ENCODE measurements at regions not wholly inside any gene's neighbourhood (a gene's known extent, or its start where the extent isn't known, plus 50 kb on each side); places are given as distances from the start of the nearest gene placed in this dataset.

DNA sequence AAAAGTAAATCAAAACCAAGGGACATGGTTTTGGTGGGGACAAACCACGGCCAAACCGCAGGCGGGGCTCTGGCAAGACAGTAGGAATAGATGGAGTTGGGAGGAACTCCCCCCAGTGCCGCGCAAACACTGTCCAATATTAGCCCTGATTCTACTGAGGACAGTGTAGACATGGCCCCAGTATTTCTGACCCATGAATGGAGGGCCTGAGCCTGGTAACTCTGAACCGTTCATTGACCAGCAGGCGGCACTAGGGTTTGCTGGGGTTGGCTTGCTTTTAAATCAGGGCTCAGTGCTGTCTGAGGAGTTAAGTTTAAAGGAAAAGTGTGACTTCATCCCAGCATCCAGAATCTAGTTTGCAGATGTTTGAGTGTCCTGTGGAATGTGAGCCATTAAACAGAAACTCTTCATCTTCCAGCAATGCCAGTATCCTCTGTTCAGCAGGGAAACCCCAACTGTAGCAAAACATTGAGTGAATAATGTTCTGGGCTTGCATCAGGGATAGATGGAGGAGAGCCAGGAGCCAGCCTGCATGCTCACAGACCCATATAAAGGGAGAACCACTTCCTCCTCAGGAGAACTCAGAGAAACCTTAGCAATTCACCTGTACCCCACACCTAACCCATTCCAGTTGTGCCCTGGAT, 147.4 kb upstream of the PRSS58 start:
- no peaks in the 10 kb centered on the region for H4K20me1 ChIP-seq (ENCODE audit: insufficient read depth)
- DNase-seq, result no peak
- no peaks in the 10 kb centered on the region for H3F3A ChIP-seq (ENCODE audit: insufficient read depth, low read depth)
- CTCF ChIA-PET, result no interaction called here
- no peaks in the 10 kb centered on the region for H3K27me3 ChIP-seq (ENCODE audit: insufficient read depth, low read depth)
- POLR2A ChIA-PET (ENCODE audit: unreplicated experiment), result no interaction called here
- H3K9me3 ChIP-seq (ENCODE audit: insufficient read depth, low read depth), result no peaks in the 10 kb centered on the region
- no TSS peak for BruUV-seq (replicated peaks)
- no peaks in the 10 kb centered on the region for H3K4me1 ChIP-seq (replicated peaks; ENCODE audit: insufficient read depth)
- no peaks in the 10 kb centered on the region; the same call in 1 of the 2 replicates for H3K9me2 ChIP-seq (ENCODE audit: insufficient read depth)
- no peak overlapping the region for H3K4me2 ChIP-seq
- intact Hi-C loops (cut with micrococcal nuclease; ENCODE audit: unreplicated experiment), result no loop called here
- no peak overlapping the region for H3K27ac ChIP-seq
- H3K79me2 ChIP-seq (ENCODE audit: low read depth), result no peaks in the 10 kb centered on the region
- no peaks in the 10 kb centered on the region for H3K36me3 ChIP-seq (ENCODE audit: low read depth)
- TF ChIP-seq CTCF (conservative IDR thresholded peaks at IDR 0.05) (no peak), EZH2 (IDR thresholded peaks at IDR 0.05; ENCODE audit: low read depth) (no peak)
- H2AFZ ChIP-seq, result no peak overlapping the region
- H3K4me3 ChIP-seq, result no peak overlapping the region

GRCh38 chr7:142401951-142402350, 144.1 kb upstream of the PRSS58 start:
- no peaks in the 10 kb centered on the region; the same call in 1 of the 2 replicates for H3K9me2 ChIP-seq (ENCODE audit: insufficient read depth)
- H3K27me3 ChIP-seq (ENCODE audit: insufficient read depth, low read depth), result no peaks in the 10 kb centered on the region
- no peak for TF ChIP-seq EZH2 (IDR thresholded peaks at IDR 0.05; ENCODE audit: low read depth)
- TF ChIP-seq CTCF (conservative IDR thresholded peaks at IDR 0.05), result no peak
- no peaks in the 10 kb centered on the region for H3K36me3 ChIP-seq (ENCODE audit: low read depth)
- intact Hi-C loops (cut with micrococcal nuclease; ENCODE audit: unreplicated experiment), result no loop called here
- H3K4me3 ChIP-seq, result no peak overlapping the region
- ChIA-PET POLR2A (ENCODE audit: unreplicated experiment) (no interaction called here), CTCF (no interaction called here)
- no peaks in the 10 kb centered on the region for H3K4me1 ChIP-seq (replicated peaks; ENCODE audit: insufficient read depth)
- DNase-seq, result no peak
- H3F3A ChIP-seq (ENCODE audit: insufficient read depth, low read depth), result no peaks in the 10 kb centered on the region
- H3K9me3 ChIP-seq (ENCODE audit: insufficient read depth, low read depth), result no peaks in the 10 kb centered on the region
- no peaks in the 10 kb centered on the region for H3K79me2 ChIP-seq (ENCODE audit: low read depth)
- no TSS peak for BruUV-seq (replicated peaks)
- no peaks in the 10 kb centered on the region for H4K20me1 ChIP-seq (ENCODE audit: insufficient read depth)
- H3K27ac ChIP-seq, result no peak overlapping the region
- H3K4me2 ChIP-seq, result no peak overlapping the region
- H2AFZ ChIP-seq, result 0 out of 2 replicates have a peak overlapping the region, but pooled peaks have one; percentile 56

DNA sequence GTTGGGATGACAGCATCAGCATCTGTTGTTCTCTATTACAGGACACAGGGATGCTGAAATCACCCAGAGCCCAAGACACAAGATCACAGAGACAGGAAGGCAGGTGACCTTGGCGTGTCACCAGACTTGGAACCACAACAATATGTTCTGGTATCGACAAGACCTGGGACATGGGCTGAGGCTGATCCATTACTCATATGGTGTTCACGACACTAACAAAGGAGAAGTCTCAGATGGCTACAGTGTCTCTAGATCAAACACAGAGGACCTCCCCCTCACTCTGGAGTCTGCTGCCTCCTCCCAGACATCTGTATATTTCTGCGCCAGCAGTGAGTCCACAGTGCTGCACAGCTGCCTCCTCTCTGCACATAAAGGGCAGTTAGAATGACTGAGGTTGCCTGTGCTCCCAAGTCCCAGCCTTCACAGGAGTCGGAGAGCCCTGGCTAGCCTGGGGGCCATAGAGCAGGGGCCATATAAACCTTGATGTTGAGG, 142.2 kb upstream of the PRSS58 start:
- Histone ChIP-seq H3F3A (ENCODE audit: insufficient read depth, low read depth) (no peaks in the 10 kb centered on the region), H2AFZ (no peak overlapping the region), H3K4me1 (replicated peaks; ENCODE audit: insufficient read depth) (no peaks in the 10 kb centered on the region), H3K36me3 (ENCODE audit: low read depth) (no peaks in the 10 kb centered on the region), H4K20me1 (ENCODE audit: insufficient read depth) (no peaks in the 10 kb centered on the region), H3K27me3 (ENCODE audit: insufficient read depth, low read depth) (no peaks in the 10 kb centered on the region), H3K79me2 (ENCODE audit: low read depth) (no peaks in the 10 kb centered on the region), H3K9me2 (ENCODE audit: insufficient read depth) (no peaks in the 10 kb centered on the region; the same call in 1 of the 2 replicates), H3K4me2 (no peak overlapping the region), H3K9me3 (ENCODE audit: insufficient read depth, low read depth) (no peaks in the 10 kb centered on the region), H3K4me3 (no peak overlapping the region), H3K27ac (no peak overlapping the region)
- CTCF ChIA-PET, result no interaction called here
- intact Hi-C loops (cut with micrococcal nuclease; ENCODE audit: unreplicated experiment), result no loop called here
- no peak for DNase-seq
- BruUV-seq (replicated peaks), result no TSS peak
- POLR2A ChIA-PET (ENCODE audit: unreplicated experiment), result no interaction called here
- TF ChIP-seq EZH2 (IDR thresholded peaks at IDR 0.05; ENCODE audit: low read depth) (no peak), CTCF (conservative IDR thresholded peaks at IDR 0.05) (no peak)

Data from PC-9 (cell line).